Inflammatory macrophage treated with lipopolysaccharide for 1 hour (primary cell): ENCODE measurements at regions not wholly inside any gene's neighbourhood (a gene's known extent, or its start where the extent isn't known, plus 50 kb on each side); places are given as distances from the start of the nearest gene placed in this dataset.

ENCODE experiments used
- DNase-seq, 2 donors: peaks; one replicate each; pipeline ENCODE4 v3.0.0-alpha.2; 2020 to 2022

DNA sequence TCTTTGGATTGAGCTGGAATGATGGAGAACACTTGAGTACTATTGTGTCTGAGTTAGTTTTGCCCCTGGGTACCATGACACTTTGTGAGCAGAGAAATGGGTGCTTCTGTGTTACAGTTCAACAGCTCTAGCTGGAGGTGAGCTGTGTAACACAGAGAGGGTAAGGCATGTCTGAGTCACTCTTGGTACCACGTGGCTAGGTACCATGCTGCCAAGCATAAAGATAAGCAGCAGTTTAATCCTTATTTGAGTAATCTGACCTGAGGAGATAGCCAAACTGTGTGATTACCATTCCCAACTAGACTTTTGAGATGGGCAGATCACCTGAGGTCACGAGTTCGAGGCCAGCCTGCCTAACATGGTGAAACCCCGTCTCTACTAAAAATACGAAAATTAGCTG lies 122.0 kb downstream of the OLFM4 start:
- DNase-seq = no peak

GRCh38 chr13:53151336-53152056 lies 122.9 kb downstream of the OLFM4 start:
- peak; percentile 4 to 62 for DNase-seq

GRCh38 chr13:53152057-53152421 lies 123.4 kb downstream of the OLFM4 start:
- DNase-seq = no peak

- DNase-seq = no peak
Observed at GRCh38 chr13:53158201-53158600, 129.6 kb downstream of the OLFM4 start.

DNA sequence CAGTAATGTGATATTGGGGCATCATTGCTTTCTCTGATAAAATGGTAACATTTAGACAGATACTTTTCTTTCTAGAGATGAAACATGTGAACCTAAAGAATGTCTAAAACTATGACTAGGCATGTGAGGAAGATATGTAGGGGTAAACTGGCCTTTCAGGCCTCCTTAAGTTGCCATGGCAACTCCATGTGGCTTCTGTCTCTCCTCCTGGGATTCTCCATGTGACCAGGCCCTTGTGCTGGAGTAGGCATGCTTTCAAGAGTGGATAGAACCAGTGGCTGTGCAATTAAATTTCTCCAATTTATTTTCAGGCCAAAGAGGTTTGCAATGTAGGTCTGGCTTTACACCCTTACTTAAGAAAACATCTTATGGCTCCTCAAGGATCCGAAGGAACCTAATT lies 130.8 kb downstream of the OLFM4 start:
- no peak for DNase-seq

DNA sequence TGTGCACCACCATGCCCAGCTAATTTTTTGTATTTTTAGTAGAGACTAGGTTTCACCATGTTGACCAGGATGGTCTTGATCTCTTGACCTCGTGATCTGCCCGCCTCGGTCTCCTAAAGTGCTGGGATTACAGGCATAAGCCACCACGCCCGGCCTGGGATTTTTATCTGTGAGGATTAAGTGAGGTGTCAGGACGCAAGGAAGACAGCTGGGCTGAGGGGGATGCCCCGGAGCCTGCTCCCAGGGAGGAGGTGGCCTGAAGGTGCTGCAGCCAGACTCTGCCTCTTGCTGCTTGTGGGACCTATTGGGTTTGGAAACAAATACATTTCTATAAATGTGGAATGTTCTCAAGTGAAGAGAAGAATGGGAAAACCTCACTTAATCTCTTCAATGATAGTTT lies 131.6 kb downstream of the OLFM4 start:
- DNase-seq = no peak

- DNase-seq = no peak
Observed at GRCh38 chr13:53161251-53161650, 132.6 kb downstream of the OLFM4 start.

DNA sequence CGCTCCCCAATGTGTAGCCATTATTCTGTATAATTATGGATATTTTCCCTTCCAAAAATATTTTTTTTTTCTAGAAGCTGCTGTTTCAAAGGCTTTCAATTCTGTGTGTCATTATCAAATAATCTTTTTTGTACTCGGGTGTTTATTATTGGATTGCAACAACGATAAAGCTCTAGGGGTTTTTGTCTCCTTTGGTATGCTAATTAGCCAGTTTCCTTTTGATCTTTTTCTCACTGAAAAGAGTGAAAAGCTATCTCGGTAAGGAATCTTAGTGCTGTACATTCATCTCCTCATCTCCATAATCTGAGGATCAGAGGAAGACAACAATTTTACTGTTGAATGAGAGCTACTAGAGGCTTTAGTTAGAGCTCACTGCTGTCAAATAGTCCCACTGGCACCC lies 136.6 kb downstream of the OLFM4 start:
- no peak for DNase-seq

GRCh38 chr13:53167561-53167960 lies 138.9 kb downstream of the OLFM4 start:
- no peak for DNase-seq

DNA sequence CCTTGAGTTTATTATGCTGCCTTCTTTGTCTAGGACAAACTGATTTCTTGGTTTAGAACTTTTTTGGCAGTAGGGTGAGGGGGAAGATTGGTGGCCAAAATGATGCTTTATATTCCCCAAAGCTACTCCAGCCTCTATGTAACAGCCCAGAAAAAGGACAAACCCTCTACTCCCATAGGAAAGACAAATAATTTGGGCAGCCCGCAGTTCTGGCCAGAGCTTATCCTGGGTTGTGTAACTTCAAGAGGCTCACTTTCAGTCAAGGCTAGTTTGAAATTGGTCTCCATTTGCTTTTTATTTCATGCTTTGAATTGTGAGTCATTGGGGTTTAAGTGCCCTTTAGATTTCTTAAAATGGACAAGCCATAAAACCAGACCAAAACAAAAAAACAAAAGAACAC lies 142.3 kb downstream of the OLFM4 start:
- DNase-seq = no peak

- no peak for DNase-seq
Observed at GRCh38 chr13:53174545-53174944, 145.9 kb downstream of the OLFM4 start.

DNA sequence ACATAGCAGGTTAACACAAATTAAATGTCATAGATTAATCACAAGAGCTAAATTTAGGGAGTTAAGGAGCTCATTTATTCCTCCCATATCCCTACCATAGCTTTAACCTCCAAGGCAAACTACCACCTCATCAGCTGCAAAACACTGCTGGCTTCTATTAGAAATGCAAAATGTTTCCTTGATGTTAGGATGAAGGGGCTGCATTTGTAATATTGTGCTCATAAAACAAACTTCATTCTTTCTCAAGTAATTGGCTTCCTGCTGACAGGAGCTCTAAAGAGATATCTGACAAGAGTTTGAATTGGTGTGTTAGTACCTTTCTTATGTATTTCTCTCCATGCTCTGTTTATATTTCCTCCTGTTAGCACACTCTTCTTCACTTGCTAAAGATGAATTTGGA lies 152.1 kb downstream of the OLFM4 start:
- DNase-seq = no peak

- DNase-seq = no peak
Observed at GRCh38 chr13:53182724-53183123, 154.1 kb downstream of the OLFM4 start.

- DNase-seq = no peak
Observed at GRCh38 chr13:53188120-53188519, 159.5 kb downstream of the OLFM4 start.

DNA sequence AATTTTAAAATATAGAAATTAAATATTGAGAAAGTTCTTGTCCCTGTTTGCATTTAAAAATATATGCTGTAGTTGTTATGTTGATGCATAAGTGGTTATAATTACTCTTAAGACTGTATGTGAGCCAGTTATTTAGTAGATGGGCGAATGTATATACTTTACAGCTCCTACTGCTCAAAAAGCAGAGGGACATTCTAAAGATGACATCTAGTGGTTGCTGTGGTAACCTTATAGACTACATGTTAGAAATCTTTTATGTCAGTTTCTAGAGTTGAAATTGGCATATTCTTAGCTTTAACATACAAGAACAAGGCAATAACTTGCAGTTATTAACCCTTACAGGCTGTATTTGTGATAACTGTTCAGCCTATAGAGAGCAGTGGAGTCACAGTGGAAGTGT lies 160.5 kb downstream of the OLFM4 start:
- DNase-seq = no peak

DNA sequence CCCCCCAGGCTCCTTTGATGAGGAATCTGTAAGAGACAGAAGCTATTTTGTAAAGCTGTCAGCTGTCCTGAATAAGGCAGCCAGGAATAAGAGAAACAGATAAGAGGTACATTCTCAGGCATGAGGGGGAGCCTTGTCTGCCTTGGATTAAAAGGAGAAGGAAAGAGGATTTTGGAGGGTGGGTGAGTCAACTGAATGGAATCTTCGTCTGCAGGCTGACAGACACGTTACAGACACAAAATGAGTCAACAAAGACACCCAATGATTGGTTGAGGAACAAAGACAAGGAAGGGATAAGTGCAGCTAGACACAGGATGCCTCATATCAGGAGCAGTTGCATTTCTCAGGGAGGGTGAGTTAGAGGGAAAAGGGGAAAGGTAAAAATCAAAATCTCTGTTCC lies 162.5 kb downstream of the OLFM4 start:
- DNase-seq = no peak

DNA sequence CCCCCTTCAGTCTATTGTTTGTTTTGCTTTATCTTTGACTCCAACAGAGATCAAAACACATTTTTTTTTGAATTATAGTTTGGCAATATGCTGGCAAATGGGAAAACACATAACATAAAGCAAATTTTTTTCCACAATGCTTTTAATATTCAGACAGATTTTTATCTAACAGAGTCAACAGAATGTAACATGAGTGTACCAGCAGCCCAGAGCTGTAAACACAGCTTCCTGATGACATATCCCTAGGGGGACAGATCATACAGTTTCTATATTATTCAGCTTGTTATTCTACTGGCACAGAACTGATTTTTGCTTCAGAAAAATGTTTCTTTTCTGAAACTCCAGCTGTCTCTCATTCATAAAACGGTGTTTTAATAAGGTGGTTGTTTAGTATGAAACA lies 168.8 kb downstream of the OLFM4 start:
- no peak for DNase-seq

DNA sequence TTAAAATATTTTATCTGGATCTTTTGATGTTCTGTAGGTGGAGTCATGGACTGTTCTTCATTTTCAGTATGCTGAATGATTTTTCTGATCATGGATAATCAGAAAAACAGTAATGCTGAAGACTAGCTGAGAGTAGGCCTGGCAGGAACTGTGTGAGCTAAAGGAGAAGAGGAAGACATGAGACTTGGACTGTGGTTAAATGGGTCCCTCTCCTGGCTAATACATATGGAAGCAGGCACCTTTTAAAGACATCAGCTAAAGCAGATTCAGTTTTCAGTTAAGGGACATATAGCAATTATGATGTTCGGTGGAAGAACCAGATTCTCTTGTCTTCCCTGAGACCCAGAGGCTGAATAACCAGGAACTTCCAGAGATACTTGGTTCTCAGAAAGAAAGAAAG lies 169.4 kb downstream of the OLFM4 start:
- DNase-seq = no peak

DNA sequence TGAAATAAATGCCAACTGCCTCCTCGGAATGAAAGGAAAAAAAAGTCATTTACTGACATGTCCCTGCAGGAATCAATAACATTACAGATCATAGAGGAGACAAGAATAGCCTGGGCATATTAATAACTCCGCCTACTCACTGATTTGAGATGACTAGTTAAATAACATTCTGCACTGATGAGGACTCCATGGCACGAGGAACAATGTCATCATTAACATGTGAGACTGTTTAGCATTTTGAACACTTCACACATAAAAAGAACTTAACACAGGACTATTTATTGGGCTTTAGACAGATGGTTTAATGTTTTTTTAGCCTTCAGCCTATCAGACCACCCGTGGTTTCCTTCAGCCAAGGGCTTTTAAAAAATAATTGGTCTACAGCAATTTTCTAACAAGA lies 170.1 kb downstream of the OLFM4 start:
- DNase-seq = no peak

DNA sequence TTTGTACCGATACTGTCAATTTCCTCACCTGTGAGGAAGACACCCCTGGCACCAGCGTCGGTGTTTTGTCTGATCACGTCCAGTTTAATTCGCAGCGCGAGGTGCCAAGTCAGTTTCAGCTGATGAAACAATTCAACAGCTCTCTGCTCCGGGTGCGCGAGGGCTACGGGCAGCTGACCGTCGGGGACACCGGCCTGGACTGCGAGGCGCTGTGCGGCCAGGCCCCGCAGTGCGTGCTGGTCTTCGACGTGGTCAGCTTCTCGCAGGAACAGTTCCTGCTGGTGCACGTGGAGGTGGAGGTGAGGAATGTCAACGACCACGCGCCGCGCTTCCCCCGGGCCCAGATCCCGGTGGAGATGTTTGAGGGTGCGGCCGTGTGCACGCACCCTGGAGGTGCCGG lies 171.5 kb downstream of the OLFM4 start:
- no peak for DNase-seq

DNA sequence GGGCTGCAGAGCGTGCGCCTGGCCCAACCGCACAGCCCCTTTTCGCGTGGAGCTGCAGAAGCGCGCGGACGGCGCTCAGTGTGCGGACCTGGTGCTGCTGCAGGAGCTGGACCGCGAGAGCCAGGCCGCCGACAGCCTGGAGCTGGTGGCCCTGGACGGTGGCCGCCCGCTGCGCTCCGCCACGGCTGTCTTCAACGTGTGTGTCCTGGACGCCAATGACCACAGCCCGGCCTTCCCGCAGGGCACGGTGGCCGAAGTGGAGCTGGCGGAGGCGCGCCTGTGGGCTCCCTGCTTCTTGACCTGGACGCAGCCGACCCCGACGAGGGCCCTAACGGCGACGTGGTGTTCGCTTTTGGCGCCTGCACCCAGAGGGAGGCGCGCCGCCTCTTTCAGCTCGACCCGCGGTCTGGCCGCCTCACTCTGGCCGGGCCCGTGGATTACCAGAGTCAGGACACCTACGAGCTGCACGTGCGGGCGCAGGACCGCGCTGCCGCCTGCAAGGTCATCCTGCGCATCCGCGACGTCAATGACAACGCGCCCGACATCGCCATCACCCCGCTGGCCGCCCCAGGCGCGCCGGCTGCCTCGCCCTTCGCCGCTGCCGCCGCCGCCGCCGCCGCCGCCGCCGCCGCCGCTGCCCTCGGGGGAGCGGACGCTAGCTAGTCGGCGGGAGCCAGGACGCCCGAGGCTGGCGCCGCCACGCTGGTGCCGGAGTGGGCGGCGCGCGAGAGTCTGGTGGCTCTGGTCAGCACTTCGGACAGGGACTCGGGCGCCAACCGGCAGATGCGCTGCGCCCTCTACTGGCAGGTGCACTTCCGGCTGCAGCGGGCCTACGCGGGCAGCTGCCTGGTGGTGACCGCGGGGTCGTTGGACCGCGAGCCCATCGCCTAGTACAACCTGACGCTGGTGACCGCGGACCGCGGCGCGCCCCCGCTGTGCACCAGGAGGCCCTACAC lies 172.2 kb downstream of the OLFM4 start:
- DNase-seq = peak; percentile 4 to 45

DNA sequence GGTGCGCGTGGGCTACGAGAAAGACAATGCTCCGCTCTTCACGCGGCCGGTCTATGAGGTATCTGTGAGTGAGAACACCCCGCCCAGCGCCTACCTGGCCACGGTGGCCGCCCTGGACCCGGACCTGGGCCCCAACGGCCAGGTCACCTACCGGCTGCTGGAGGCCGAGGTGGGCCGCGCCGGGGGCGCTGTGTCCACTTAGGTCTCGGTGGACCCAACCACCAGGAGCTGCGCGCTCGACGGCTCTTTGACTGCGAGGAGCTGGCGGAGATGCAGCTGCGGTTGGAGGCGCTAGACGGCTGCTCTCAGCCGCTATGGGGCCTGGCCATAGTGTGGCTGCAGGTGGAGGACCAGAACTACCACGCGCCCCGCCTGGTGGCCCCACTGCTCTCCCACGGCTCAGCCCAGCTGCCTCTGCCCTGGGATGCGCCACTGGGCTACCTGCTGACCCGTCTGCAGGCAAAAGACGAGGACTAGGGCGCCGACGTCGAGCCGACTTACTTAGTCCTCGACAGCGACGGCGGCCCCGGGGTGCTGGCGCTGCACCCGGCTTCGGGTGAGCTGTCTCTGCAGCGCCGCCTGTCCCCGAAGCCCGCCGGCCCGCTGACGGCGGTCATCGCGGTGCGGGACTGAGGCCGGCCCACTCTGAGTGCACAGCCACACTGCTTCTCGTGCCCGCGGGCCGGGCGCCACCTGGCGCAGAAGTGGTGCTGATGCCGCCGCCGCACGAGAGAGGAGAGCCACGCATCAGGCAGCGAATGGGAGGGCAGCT lies 173.0 kb downstream of the OLFM4 start:
- no peak for DNase-seq

DNA sequence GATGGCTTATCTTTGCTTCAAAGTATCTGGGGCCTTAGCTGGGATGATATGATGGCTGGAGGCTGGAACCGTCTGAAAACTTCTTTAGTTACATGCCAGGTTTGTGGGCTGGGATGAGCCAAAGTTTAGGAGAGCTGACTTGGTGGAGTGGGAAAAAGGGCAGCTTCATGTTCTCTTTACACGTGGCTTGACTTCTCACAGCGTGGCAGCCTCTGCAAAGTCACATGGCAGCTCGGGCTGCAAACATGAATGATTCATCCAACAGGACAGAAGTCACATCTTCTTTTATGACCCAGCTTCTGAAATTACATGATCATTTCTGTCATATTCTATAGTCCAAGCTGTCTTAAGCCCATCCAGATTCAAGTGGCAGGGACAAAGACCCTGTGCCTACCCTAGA lies 176.0 kb downstream of the OLFM4 start:
- DNase-seq = no peak

DNA sequence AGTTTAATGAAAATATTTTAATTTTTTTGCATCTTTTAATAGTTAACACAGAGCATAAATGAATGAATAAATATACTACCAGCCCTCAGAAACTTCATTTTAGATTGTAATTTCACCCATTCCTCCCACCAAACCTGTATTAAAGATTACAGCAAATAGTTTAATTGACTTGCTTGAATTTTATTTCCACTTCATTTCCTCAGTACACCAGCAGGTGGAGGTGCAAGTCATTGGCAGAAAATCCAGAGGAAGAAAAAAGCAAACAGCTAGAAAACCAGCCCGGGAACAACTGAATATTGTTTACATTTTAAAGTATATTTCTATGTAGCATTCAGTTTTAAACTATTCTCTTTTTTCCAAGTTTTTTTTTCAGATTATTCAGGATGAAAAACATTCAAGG lies 177.8 kb downstream of the OLFM4 start:
- no peak for DNase-seq
